ENCODE measurements at regions not wholly inside any gene's neighbourhood (a gene's known extent, or its start where the extent isn't known, plus 50 kb on each side); places are given as distances from the start of the nearest gene placed in this dataset.
"Not testable (repeated sequence)": the region's sequence is repeated elsewhere in the genome, so short reads cannot be mapped to it uniquely, and the experiment has no call there.

DNA sequence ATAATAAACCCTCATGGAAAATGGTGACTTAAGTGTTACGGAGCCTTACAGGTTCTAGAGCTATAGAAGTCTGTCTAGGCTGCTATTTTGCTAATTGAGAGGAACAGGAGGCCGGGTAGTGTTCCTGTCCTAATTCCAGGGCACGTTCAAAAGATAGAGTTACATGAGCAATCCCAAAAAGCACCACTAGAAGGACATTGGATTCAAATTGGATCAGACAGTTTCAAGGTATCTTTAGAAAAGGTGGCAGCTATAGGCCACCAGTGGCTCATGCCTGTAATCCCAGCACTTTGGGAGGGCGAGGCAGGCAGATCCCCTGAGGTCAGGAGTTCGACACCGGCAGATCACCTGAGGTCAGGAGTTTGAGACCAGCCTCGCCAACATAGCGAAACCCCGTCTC is 458.8 kb downstream of the TMEM232 start:
- H3K9me3 ChIP-seq, result no peaks in the 10 kb centered on the region
- TF ChIP-seq, protein P1, sequence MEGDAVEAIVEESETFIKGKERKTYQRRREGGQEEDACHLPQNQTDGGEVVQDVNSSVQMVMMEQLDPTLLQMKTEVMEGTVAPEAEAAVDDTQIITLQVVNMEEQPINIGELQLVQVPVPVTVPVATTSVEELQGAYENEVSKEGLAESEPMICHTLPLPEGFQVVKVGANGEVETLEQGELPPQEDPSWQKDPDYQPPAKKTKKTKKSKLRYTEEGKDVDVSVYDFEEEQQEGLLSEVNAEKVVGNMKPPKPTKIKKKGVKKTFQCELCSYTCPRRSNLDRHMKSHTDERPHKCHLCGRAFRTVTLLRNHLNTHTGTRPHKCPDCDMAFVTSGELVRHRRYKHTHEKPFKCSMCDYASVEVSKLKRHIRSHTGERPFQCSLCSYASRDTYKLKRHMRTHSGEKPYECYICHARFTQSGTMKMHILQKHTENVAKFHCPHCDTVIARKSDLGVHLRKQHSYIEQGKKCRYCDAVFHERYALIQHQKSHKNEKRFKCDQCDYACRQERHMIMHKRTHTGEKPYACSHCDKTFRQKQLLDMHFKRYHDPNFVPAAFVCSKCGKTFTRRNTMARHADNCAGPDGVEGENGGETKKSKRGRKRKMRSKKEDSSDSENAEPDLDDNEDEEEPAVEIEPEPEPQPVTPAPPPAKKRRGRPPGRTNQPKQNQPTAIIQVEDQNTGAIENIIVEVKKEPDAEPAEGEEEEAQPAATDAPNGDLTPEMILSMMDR (IDR thresholded peaks at IDR 0.05), result no peak
- TF ChIP-seq EP300 (IDR thresholded peaks at IDR 0.05), result no peak
- no peak for TF ChIP-seq POLR2A (IDR thresholded peaks at IDR 0.05)
- H3K4me3 ChIP-seq, result no peak overlapping the region
- 82 to 95% methylated on average over 9 of the region's 9 CpGs for WGBS, 2 donors
- H3K27ac ChIP-seq, result no peak overlapping the region
- H3K36me3 ChIP-seq, result no peaks in the 10 kb centered on the region
- peaks cover 0 to 3% (median 0%) of the 10 kb centered on the region in 4 donors for H3K4me1 ChIP-seq
- no peak for DNase-seq (ENCODE audit: low spot score in 2 of 2)
- no peaks in the 10 kb centered on the region for H3K27me3 ChIP-seq

GRCh38 chr5:110268283-110268682 is 458.2 kb downstream of the TMEM232 start:
- Histone ChIP-seq H3K9me3 (no peaks in the 10 kb centered on the region), H3K4me1 (peaks cover 0 to 3% (median 0%) of the 10 kb centered on the region in 4 donors), H3K4me3 (no peak overlapping the region), H3K27ac (no peak overlapping the region), H3K27me3 (no peaks in the 10 kb centered on the region), H3K36me3 (no peaks in the 10 kb centered on the region)
- TF ChIP-seq EP300 (IDR thresholded peaks at IDR 0.05) (no peak), POLR2A (IDR thresholded peaks at IDR 0.05) (no peak)
- TF ChIP-seq, protein P1 (IDR thresholded peaks at IDR 0.05), result no peak
- DNase-seq (ENCODE audit: low spot score in 2 of 2), result no peak

- no peak for TF ChIP-seq POLR2A (IDR thresholded peaks at IDR 0.05)
- TF ChIP-seq EP300 (IDR thresholded peaks at IDR 0.05), result no peak
- TF ChIP-seq, protein P1 (IDR thresholded peaks at IDR 0.05), result no peak
- no peak overlapping the region for H3K4me3 ChIP-seq
- no peaks in the 10 kb centered on the region for H3K36me3 ChIP-seq
- WGBS, 2 donors, result 86 to 95% methylated on average over 1 of the region's 1 CpG
- no peak for DNase-seq (ENCODE audit: low spot score in 2 of 2)
- peaks cover 0 to 3% (median 0%) of the 10 kb centered on the region in 4 donors for H3K4me1 ChIP-seq
- no peaks in the 10 kb centered on the region for H3K9me3 ChIP-seq
- no peaks in the 10 kb centered on the region for H3K27me3 ChIP-seq
- no peak overlapping the region for H3K27ac ChIP-seq
Measured at GRCh38 chr5:110268985-110269384, 457.5 kb downstream of the TMEM232 start.

GRCh38 chr5:110269478-110270142 is 456.9 kb downstream of the TMEM232 start:
- Histone ChIP-seq H3K36me3 (no peaks in the 10 kb centered on the region), H3K4me1 (peaks cover 0 to 3% (median 0%) of the 10 kb centered on the region in 4 donors), H3K4me3 (no peak overlapping the region), H3K27me3 (no peaks in the 10 kb centered on the region), H3K27ac (no peak overlapping the region), H3K9me3 (no peaks in the 10 kb centered on the region)
- 20 to 35% methylated on average over 3 of the region's 3 CpGs for WGBS, 2 donors
- DNase-seq (ENCODE audit: low spot score in 2 of 2), result no peak
- TF ChIP-seq, protein P1 (IDR thresholded peaks at IDR 0.05), result no peak
- no peak for TF ChIP-seq POLR2A (IDR thresholded peaks at IDR 0.05)
- TF ChIP-seq EP300 (IDR thresholded peaks at IDR 0.05), result no peak

- Histone ChIP-seq H3K36me3 (no peaks in the 10 kb centered on the region), H3K9me3 (peaks cover 0 to 21% (median 1%) of the 10 kb centered on the region in 4 donors), H3K27ac (no peak overlapping the region), H3K4me3 (no peak overlapping the region), H3K27me3 (no peaks in the 10 kb centered on the region), H3K4me1 (no peaks in the 10 kb centered on the region)
- WGBS, 2 donors, result 91 to 95% methylated on average over 2 of the region's 2 CpGs
- no peak for TF ChIP-seq EP300 (IDR thresholded peaks at IDR 0.05)
- no peak for TF ChIP-seq POLR2A (IDR thresholded peaks at IDR 0.05)
- TF ChIP-seq, protein P1 (IDR thresholded peaks at IDR 0.05), result no peak
- no peak for DNase-seq (ENCODE audit: low spot score in 2 of 2)
Measured at GRCh38 chr5:110275878-110276277, 450.6 kb downstream of the TMEM232 start.

- not testable (repeated sequence) for H3K4me1 ChIP-seq
- 90 to 94% methylated on average over 1 of the region's 1 CpG for WGBS, 2 donors
Measured at GRCh38 chr5:110278449-110278848, 448.0 kb downstream of the TMEM232 start.

GRCh38 chr5:110284121-110284520 is 442.4 kb downstream of the TMEM232 start:
- 90 to 92% methylated on average over 8 of the region's 8 CpGs for WGBS, 2 donors

More at GRCh38 chr5:110278449-110278848, 448.0 kb downstream of the TMEM232 start:
- DNase-seq (ENCODE audit: low spot score in 2 of 2); H3K4me3 ChIP-seq; H3K36me3 ChIP-seq; H3K27ac ChIP-seq; H3K27me3 ChIP-seq: not testable (repeated sequence)
- H3K9me3 ChIP-seq, result peaks cover 0 to 32% (median 1%) of the 10 kb centered on the region in 4 donors

More at GRCh38 chr5:110284121-110284520, 442.4 kb downstream of the TMEM232 start:
- H3K4me1 ChIP-seq; H3K27ac ChIP-seq; H3K4me3 ChIP-seq; H3K27me3 ChIP-seq; DNase-seq (ENCODE audit: low spot score in 2 of 2); H3K36me3 ChIP-seq: not testable (repeated sequence)
- H3K9me3 ChIP-seq, result peaks cover 0 to 38% (median 4%) of the 10 kb centered on the region in 4 donors
